IMR-90 (cell line): ENCODE measurements at regions not wholly inside any gene's neighbourhood (a gene's known extent, or its start where the extent isn't known, plus 50 kb on each side); places are given as distances from the start of the nearest gene placed in this dataset.

ENCODE experiments used
- ATAC-seq: fragments of 200-7000 bp; cut with Tn5 transposase; 2 replicates; pipeline ENCODE4 v1.9.1; 2020; ENCODE audit warnings: low read depth, mild to moderate bottlenecking, moderate library complexity
- BruUV-seq: library from RNA; stranded (reverse); fragments of 400-500 nt; replicated peaks from 2 replicates; lab custom pipeline; 2021; lab: Mats Ljungman, UMichigan
- CTCF ChIA-PET: fragments of 300-600 bp; formaldehyde crosslinking; extraction: SDS; loops from one replicate; lab custom pipeline; 2021; ENCODE audit warnings: antibody characterized with exemption; lab: Yijun Ruan, JAX
- POLR2A ChIA-PET: fragments of 300-600 bp; sonication (Branson Sonifier 250); formaldehyde crosslinking; loops from one replicate; lab custom pipeline; 2022; ENCODE audit warnings: antibody characterized with exemption; ENCODE audit not compliant: unreplicated experiment; lab: Charles Lee
- DNase-seq: peaks from one replicate; pipeline ENCODE4 v3.0.0; 2013
- H2AFZ ChIP-seq: replicated peaks from 2 replicates; pipeline ENCODE3; 2013; ENCODE audit warnings: low read length, mild to moderate bottlenecking; ENCODE audit not compliant: poor library complexity
- H2AK5ac ChIP-seq: 2 replicates; pipeline ENCODE4 v1.6.1; 2013; ENCODE audit warnings: low read depth, low read length, inconsistent platforms
- H2AK9ac ChIP-seq: replicated peaks from 2 replicates; pipeline ENCODE3; 2013; ENCODE audit warnings: mild to moderate bottlenecking, low read depth, low read length, moderate library complexity; ENCODE audit not compliant: poor library complexity
- H2BK120ac ChIP-seq: 2 replicates; pipeline ENCODE4 v1.6.1; 2013; ENCODE audit warnings: low read depth, low read length, inconsistent platforms
- H2BK15ac ChIP-seq: 3 replicates; pipeline ENCODE4 v1.6.1; 2013; ENCODE audit warnings: low read depth, low read length, inconsistent platforms
- H2BK20ac ChIP-seq: 2 replicates; pipeline ENCODE4 v1.6.1; 2013; ENCODE audit warnings: low read depth, mild to moderate bottlenecking, inconsistent platforms, low read length, moderate library complexity
- H2BK5ac ChIP-seq: 2 replicates; pipeline ENCODE4 v1.6.1; 2013; ENCODE audit warnings: mild to moderate bottlenecking, low read depth, low read length, inconsistent platforms; ENCODE audit not compliant: poor library complexity, severe bottlenecking
- H3K14ac ChIP-seq: replicated peaks from 2 replicates; pipeline ENCODE4 v1.6.1; 2013; ENCODE audit warnings: low read depth, low read length, inconsistent platforms
- H3K18ac ChIP-seq: 2 replicates; pipeline ENCODE4 v1.6.1; 2013; ENCODE audit warnings: low read depth, low read length, control low read depth
- H3K23ac ChIP-seq: 2 replicates; pipeline ENCODE4 v1.6.1; 2013; ENCODE audit warnings: low read depth, low read length, inconsistent platforms
- H3K27ac ChIP-seq: 2 replicates; pipeline ENCODE4 v1.5.1; 2013; ENCODE audit warnings: mild to moderate bottlenecking, control low read depth, low read length; ENCODE audit not compliant: insufficient read depth
- H3K27me3 ChIP-seq: 2 replicates; pipeline ENCODE4 v1.6.1; 2013; ENCODE audit warnings: low read length; ENCODE audit not compliant: control insufficient read depth, insufficient read depth
- H3K36me3 ChIP-seq: 2 replicates; pipeline ENCODE4 v1.6.1; 2013; ENCODE audit warnings: low read length, mixed read lengths; ENCODE audit not compliant: control insufficient read depth, insufficient read depth
- H3K4ac ChIP-seq: 2 replicates; pipeline ENCODE4 v1.6.1; 2013; ENCODE audit warnings: low read depth, low read length, inconsistent platforms
- H3K4me1 ChIP-seq: 2 replicates; pipeline ENCODE4 v1.6.1; 2013; ENCODE audit warnings: low read length, mixed read lengths; ENCODE audit not compliant: control insufficient read depth, insufficient read depth
- H3K4me2 ChIP-seq: 2 replicates; pipeline ENCODE4 v1.6.1; 2013; ENCODE audit warnings: low read depth, mild to moderate bottlenecking, control low read depth, low read length, moderate library complexity
- H3K4me3 ChIP-seq: 2 replicates; pipeline ENCODE4 v1.5.1; 2013; ENCODE audit warnings: low read depth, mild to moderate bottlenecking, control low read depth, low read length, moderate library complexity; ENCODE audit not compliant: insufficient read depth
- H3K56ac ChIP-seq: 2 replicates; pipeline ENCODE4 v1.6.1; 2013; ENCODE audit warnings: low read length, inconsistent platforms; ENCODE audit not compliant: insufficient read depth; ENCODE audit errors: extremely low read depth
- H3K79me1 ChIP-seq, 2 experiments: 2 replicates each; pipeline ENCODE4 v1.6.1; 2013; ENCODE audit warnings: low read length in 2 of 2, inconsistent platforms in 1 of 2, low read depth in 1 of 2
- H3K9ac ChIP-seq: 2 replicates; pipeline ENCODE4 v1.6.1; 2013; ENCODE audit warnings: low read depth, low read length, control low read depth
- H3K9me1 ChIP-seq: 2 replicates; pipeline ENCODE4 v1.6.1; 2013; ENCODE audit warnings: low read length, inconsistent platforms; ENCODE audit not compliant: insufficient read depth
- H3K9me3 ChIP-seq: 2 replicates; pipeline ENCODE4 v1.6.1; 2013; ENCODE audit warnings: low read length; ENCODE audit not compliant: control insufficient read depth, insufficient read depth
- H4K20me1 ChIP-seq: 2 replicates; pipeline ENCODE4 v1.6.1; 2013; ENCODE audit warnings: low read length, inconsistent platforms; ENCODE audit not compliant: insufficient read depth
- H4K5ac ChIP-seq: 2 replicates; pipeline ENCODE4 v1.6.1; 2013; ENCODE audit warnings: mild to moderate bottlenecking, low read depth, low read length, control low read depth
- H4K8ac ChIP-seq, 2 experiments: 2 replicates each; pipeline ENCODE4 v1.6.1; 2013; ENCODE audit warnings: low read depth in 2 of 2, low read length in 2 of 2, control low read depth in 1 of 2, inconsistent platforms in 1 of 2
- H4K91ac ChIP-seq: 2 replicates; pipeline ENCODE4 v1.6.1; 2013; ENCODE audit warnings: low read depth, low read length, inconsistent platforms; ENCODE audit not compliant: insufficient read depth
- WGBS, 2 experiments: methylation state at CpG; one replicate each; pipeline versions ENCODE4 v1.1.5 to v1.1.7; 2013; ENCODE audit warnings: missing lambda C conversion rate in 2 of 2; ENCODE audit not compliant: insufficient read length in 1 of 2; ENCODE audit errors: extremely low coverage in 2 of 2; 5-methylcytosine and 5-hydroxymethylcytosine counted together
- dilution Hi-C: fragments of 300-500 bp; cut with HindIII; formaldehyde crosslinking; loops from one replicate; pipeline ENCODE4 v1.14.3; 2018; ENCODE audit warnings: low sequenced_read_pairs; ENCODE audit not compliant: unreplicated experiment
- in situ Hi-C: fragments of 300-500 bp; cut with MboI; formaldehyde crosslinking; loops from 3 replicates; pipeline ENCODE4 v1.14.3; 2019; ENCODE audit warnings: low sequenced_read_pairs, inconsistent platforms, mixed read lengths
- intact Hi-C: fragments of 100-400 bp; cut with micrococcal nuclease; formaldehyde crosslinking; loops from 2 replicates; pipeline ENCODE4 v1.10.0; 2022
- TF ChIP-seq, protein P1 (sequence below): conservative IDR thresholded peaks from 2 replicates; pipeline ENCODE4 v1.5.1; 2012; ENCODE audit warnings: mild to moderate bottlenecking, low read depth, low read length, improper control_type of control experiment

DNA sequence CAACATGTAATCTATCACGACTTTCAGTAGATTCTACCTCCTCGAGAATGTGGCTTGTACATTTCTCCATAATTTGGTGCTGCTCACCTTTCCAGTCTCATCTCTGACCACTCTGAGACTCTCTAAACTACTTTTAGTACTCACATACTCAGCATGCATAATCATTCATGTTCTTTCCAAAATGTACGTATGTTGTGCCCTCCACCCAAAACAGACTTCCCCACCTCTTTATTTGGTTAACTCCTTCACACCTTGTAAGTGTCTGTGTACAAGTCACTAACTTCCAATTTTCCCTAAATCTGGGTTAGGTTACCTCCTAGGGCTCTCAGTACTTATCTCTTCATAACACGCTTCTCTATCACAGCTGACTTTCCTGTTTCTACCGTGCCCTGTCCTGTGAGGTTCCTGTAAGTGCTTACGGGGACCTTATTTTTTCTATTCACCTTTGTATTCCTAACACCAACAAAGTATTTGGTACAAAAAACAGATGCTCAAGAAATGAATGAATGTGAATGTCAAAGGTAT, 186.2 kb upstream of the MKLN1 start:
- TF ChIP-seq, protein P1, sequence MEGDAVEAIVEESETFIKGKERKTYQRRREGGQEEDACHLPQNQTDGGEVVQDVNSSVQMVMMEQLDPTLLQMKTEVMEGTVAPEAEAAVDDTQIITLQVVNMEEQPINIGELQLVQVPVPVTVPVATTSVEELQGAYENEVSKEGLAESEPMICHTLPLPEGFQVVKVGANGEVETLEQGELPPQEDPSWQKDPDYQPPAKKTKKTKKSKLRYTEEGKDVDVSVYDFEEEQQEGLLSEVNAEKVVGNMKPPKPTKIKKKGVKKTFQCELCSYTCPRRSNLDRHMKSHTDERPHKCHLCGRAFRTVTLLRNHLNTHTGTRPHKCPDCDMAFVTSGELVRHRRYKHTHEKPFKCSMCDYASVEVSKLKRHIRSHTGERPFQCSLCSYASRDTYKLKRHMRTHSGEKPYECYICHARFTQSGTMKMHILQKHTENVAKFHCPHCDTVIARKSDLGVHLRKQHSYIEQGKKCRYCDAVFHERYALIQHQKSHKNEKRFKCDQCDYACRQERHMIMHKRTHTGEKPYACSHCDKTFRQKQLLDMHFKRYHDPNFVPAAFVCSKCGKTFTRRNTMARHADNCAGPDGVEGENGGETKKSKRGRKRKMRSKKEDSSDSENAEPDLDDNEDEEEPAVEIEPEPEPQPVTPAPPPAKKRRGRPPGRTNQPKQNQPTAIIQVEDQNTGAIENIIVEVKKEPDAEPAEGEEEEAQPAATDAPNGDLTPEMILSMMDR, result no peak

More for the DNA sequence above, 186.2 kb upstream of the MKLN1 start:
- H4K20me1 ChIP-seq, result no peaks in the 10 kb centered on the region
- no peak overlapping the region for H3K23ac ChIP-seq
- H2AK9ac ChIP-seq, result no peak overlapping the region
- H3K4me2 ChIP-seq, result no peak overlapping the region
- ChIA-PET CTCF (no interaction called here), POLR2A (no interaction called here)
- dilution Hi-C loops, result no loop called here
- ATAC-seq (no peak), DNase-seq (no peak)
- no peaks in the 10 kb centered on the region for H3K79me1 ChIP-seq
- H3K4ac ChIP-seq, result no peak overlapping the region
- no peak overlapping the region for H2AK5ac ChIP-seq
- H3K9ac ChIP-seq, result no peak overlapping the region
- no peaks in the 10 kb centered on the region; the same call in 1 of the 2 replicates for H3K9me3 ChIP-seq
- no peak overlapping the region for H2BK20ac ChIP-seq
- H2AFZ ChIP-seq, result no peak overlapping the region
- BruUV-seq, result no TSS peak
- no peaks in the 10 kb centered on the region for H3K36me3 ChIP-seq
- no peak overlapping the region for H3K18ac ChIP-seq
- H2BK120ac ChIP-seq, result no peak overlapping the region
- no peak overlapping the region for H2BK15ac ChIP-seq
- H3K4me3 ChIP-seq, result no peak overlapping the region
- H4K5ac ChIP-seq, result no peak overlapping the region
- intact Hi-C loops, result no loop called here
- no peak overlapping the region for H3K14ac ChIP-seq
- no peak overlapping the region for H4K91ac ChIP-seq
- H3K9me1 ChIP-seq, result no peaks in the 10 kb centered on the region
- H3K4me1 ChIP-seq, result no peaks in the 10 kb centered on the region
- H3K56ac ChIP-seq, result no peak overlapping the region
- H4K8ac ChIP-seq, result no peak overlapping the region
- H3K27me3 ChIP-seq, result no peaks in the 10 kb centered on the region
- H2BK5ac ChIP-seq, result no peak overlapping the region
- no peak overlapping the region for H3K27ac ChIP-seq
- 67% methylated on average over 2 of the region's 6 CpGs; no CpG with 5 or more reads in 1 of the 2 experiments for WGBS, 2 experiments
- in situ Hi-C loops, result no loop called here
